ENCODE measurements at regions not wholly inside any gene's neighbourhood (a gene's known extent, or its start where the extent isn't known, plus 50 kb on each side); places are given as distances from the start of the nearest gene placed in this dataset.
"Not testable (repeated sequence)": the region's sequence is repeated elsewhere in the genome, so short reads cannot be mapped to it uniquely, and the experiment has no call there.

GRCh38 chr16:29256501-29256981, 150.0 kb downstream of the NPIPB11 start:
- H3K14ac ChIP-seq (replicated peaks; ENCODE audit: low read depth, low read length): peak overlapping the region; percentile 78
- peak overlapping the region; percentile 7 to 68; a peak in 2 of 4 replicates for H4K8ac ChIP-seq (ENCODE audit: low read depth in 2 of 2, low read length in 2 of 2)
- in situ Hi-C loops (cut with MboI; ENCODE audit: low sequenced_read_pairs) (loop anchor here (25.0 kb wide), 1 partner anchor 294 kb away; the partner anchor contains the start of genes NFATC2IP and SPNS1), dilution Hi-C loops (cut with HindIII; ENCODE audit: low sequenced_read_pairs, unreplicated experiment) (no loop called here), intact Hi-C loops (cut with micrococcal nuclease) (loop anchor here (5.0 kb wide), 2 partner anchors 139 to 284 kb away; partner anchors contain the start of gene SPNS1)
- H3K36me3 ChIP-seq (ENCODE audit: control insufficient read depth, insufficient read depth, low read length): no peaks in the 10 kb centered on the region
- peak overlapping the region; percentile 99 for H2AK5ac ChIP-seq (ENCODE audit: low read depth, low read length)
- H3K4me1 ChIP-seq (ENCODE audit: control insufficient read depth, insufficient read depth, low read length): peaks cover 6% of the 10 kb centered on the region
- H2BK5ac ChIP-seq (ENCODE audit: low read depth, low read length, poor library complexity, severe bottlenecking): peak overlapping the region; percentile 49
- DNase-seq: no peak
- H2BK20ac ChIP-seq (ENCODE audit: low read depth, low read length): peak overlapping the region; percentile 59; the same call in 1 of the 2 replicates
- H3K4me2 ChIP-seq (ENCODE audit: low read depth, low read length): no peak overlapping the region
- no peaks in the 10 kb centered on the region for H3K27me3 ChIP-seq (ENCODE audit: control insufficient read depth, insufficient read depth, low read length)
- H2AFZ ChIP-seq (replicated peaks; ENCODE audit: low read length, poor library complexity): peak overlapping the region; percentile 73
- H3K4me3 ChIP-seq (ENCODE audit: insufficient read depth, low read depth, low read length): no peak overlapping the region
- H2AK9ac ChIP-seq (replicated peaks; ENCODE audit: low read depth, low read length, poor library complexity): no peak overlapping the region
- H3K9ac ChIP-seq (ENCODE audit: low read depth, low read length): no peak overlapping the region
- no peak for ATAC-seq (ENCODE audit: low read depth)
- no TSS peak for BruUV-seq (replicated peaks)
- H3K4ac ChIP-seq (ENCODE audit: low read depth, low read length): peak overlapping the region; percentile 96
- peak overlapping the region; percentile 8 for H3K18ac ChIP-seq (ENCODE audit: low read depth, low read length)
- TF ChIP-seq CTCF (conservative IDR thresholded peaks at IDR 0.05; ENCODE audit: low read depth, low read length) (no peak), POLR2A (IDR thresholded peaks at IDR 0.05; ENCODE audit: low read depth, low read length) (no peak)
- H2BK15ac ChIP-seq (ENCODE audit: low read depth, low read length): peak overlapping the region; percentile 62; the same call in 2 of the 3 replicates
- no peak overlapping the region for H3K23ac ChIP-seq (ENCODE audit: low read depth, low read length)
- peak overlapping the region; percentile 91 for H2BK120ac ChIP-seq (ENCODE audit: low read depth, low read length)
- no peaks in the 10 kb centered on the region for H4K20me1 ChIP-seq (ENCODE audit: insufficient read depth, low read length)
- H3K56ac ChIP-seq (ENCODE audit: extremely low read depth, insufficient read depth, low read length): no peak overlapping the region
- H4K5ac ChIP-seq (ENCODE audit: low read depth, low read length): peak overlapping the region; percentile 96
- H3K27ac ChIP-seq (ENCODE audit: insufficient read depth, low read length): peak overlapping the region; percentile 27; the same call in 1 of the 2 replicates
- 91% methylated on average over 15 of the region's 27 CpGs; no CpG with 5 or more reads in 1 of the 2 experiments for WGBS, 2 experiments (ENCODE audit: extremely low coverage in 2 of 2, insufficient read length in 1 of 2)
- peaks cover 6% of the 10 kb centered on the region for H3K9me1 ChIP-seq (ENCODE audit: insufficient read depth, low read length)
- peak overlapping the region; percentile 69; the same call in 1 of the 2 replicates for H4K91ac ChIP-seq (ENCODE audit: insufficient read depth, low read depth, low read length)
- H3K79me1 ChIP-seq (ENCODE audit: low read depth in 1 of 2, low read length in 2 of 2): no peaks in the 10 kb centered on the region
- ChIA-PET POLR2A (ENCODE audit: unreplicated experiment) (no interaction called here), CTCF (no interaction called here)
- H3K9me3 ChIP-seq (ENCODE audit: control insufficient read depth, insufficient read depth, low read length): no peaks in the 10 kb centered on the region

- H3K9ac ChIP-seq (ENCODE audit: low read depth, low read length): peak overlapping the region; percentile 28; the same call in 1 of the 2 replicates
- H3K27ac ChIP-seq (ENCODE audit: insufficient read depth, low read length): peak overlapping the region; percentile 9; the same call in 1 of the 2 replicates
- intact Hi-C loops (cut with micrococcal nuclease) (loop anchor here (5.0 kb wide), 2 partner anchors 139 to 284 kb away; partner anchors contain the start of gene SPNS1), in situ Hi-C loops (cut with MboI; ENCODE audit: low sequenced_read_pairs) (loop anchor here (25.0 kb wide), 1 partner anchor 294 kb away; the partner anchor contains the start of genes NFATC2IP and SPNS1)
- CTCF ChIA-PET; dilution Hi-C loops (cut with HindIII; ENCODE audit: low sequenced_read_pairs, unreplicated experiment); H4K20me1 ChIP-seq (ENCODE audit: insufficient read depth, low read length); DNase-seq; H2BK15ac ChIP-seq (ENCODE audit: low read depth, low read length); H2AK9ac ChIP-seq (replicated peaks; ENCODE audit: low read depth, low read length, poor library complexity); H3K9me1 ChIP-seq (ENCODE audit: insufficient read depth, low read length); H3K56ac ChIP-seq (ENCODE audit: extremely low read depth, insufficient read depth, low read length); H2AFZ ChIP-seq (replicated peaks; ENCODE audit: low read length, poor library complexity); H3K79me1 ChIP-seq (ENCODE audit: low read depth in 1 of 2, low read length in 2 of 2); H3K4me3 ChIP-seq (ENCODE audit: insufficient read depth, low read depth, low read length); H3K4me1 ChIP-seq (ENCODE audit: control insufficient read depth, insufficient read depth, low read length); H3K23ac ChIP-seq (ENCODE audit: low read depth, low read length); H3K27me3 ChIP-seq (ENCODE audit: control insufficient read depth, insufficient read depth, low read length); BruUV-seq (replicated peaks); H3K9me3 ChIP-seq (ENCODE audit: control insufficient read depth, insufficient read depth, low read length); H3K36me3 ChIP-seq (ENCODE audit: control insufficient read depth, insufficient read depth, low read length); ATAC-seq (ENCODE audit: low read depth); POLR2A ChIA-PET (ENCODE audit: unreplicated experiment); H3K4me2 ChIP-seq (ENCODE audit: low read depth, low read length); H2BK5ac ChIP-seq (ENCODE audit: low read depth, low read length, poor library complexity, severe bottlenecking): not testable (repeated sequence)
- peak overlapping the region; percentile 28; the same call in 1 of the 2 replicates for H2BK120ac ChIP-seq (ENCODE audit: low read depth, low read length)
- H2BK20ac ChIP-seq (ENCODE audit: low read depth, low read length): 0 out of 2 replicates have a peak overlapping the region, but pooled peaks have one; percentile 48
- peak overlapping the region; percentile 49 for H2AK5ac ChIP-seq (ENCODE audit: low read depth, low read length)
- H3K18ac ChIP-seq (ENCODE audit: low read depth, low read length): peak overlapping the region; percentile 85
- H4K8ac ChIP-seq (ENCODE audit: low read depth in 2 of 2, low read length in 2 of 2): peak overlapping the region in 1 of 2 experiments; percentile 8; a peak in 2 of 4 replicates
- H4K91ac ChIP-seq (ENCODE audit: insufficient read depth, low read depth, low read length): peak overlapping the region; percentile 81
- H4K5ac ChIP-seq (ENCODE audit: low read depth, low read length): peak overlapping the region; percentile 26; the same call in 1 of the 2 replicates
- peak overlapping the region; percentile 47 for H3K4ac ChIP-seq (ENCODE audit: low read depth, low read length)
- peak overlapping the region; percentile 38; the same call in 1 of the 2 replicates for H3K14ac ChIP-seq (replicated peaks; ENCODE audit: low read depth, low read length)
- 80% methylated on average over 2 of the region's 6 CpGs; no CpG with 5 or more reads in 1 of the 2 experiments for WGBS, 2 experiments (ENCODE audit: extremely low coverage in 2 of 2, insufficient read length in 1 of 2)
Measured at GRCh38 chr16:29255957-29256356, 150.6 kb downstream of the NPIPB11 start.

All from IMR-90 (cell line).